ENCODE measurements at regions not wholly inside any gene's neighbourhood (a gene's known extent, or its start where the extent isn't known, plus 50 kb on each side); places are given as distances from the start of the nearest gene placed in this dataset.

DNA sequence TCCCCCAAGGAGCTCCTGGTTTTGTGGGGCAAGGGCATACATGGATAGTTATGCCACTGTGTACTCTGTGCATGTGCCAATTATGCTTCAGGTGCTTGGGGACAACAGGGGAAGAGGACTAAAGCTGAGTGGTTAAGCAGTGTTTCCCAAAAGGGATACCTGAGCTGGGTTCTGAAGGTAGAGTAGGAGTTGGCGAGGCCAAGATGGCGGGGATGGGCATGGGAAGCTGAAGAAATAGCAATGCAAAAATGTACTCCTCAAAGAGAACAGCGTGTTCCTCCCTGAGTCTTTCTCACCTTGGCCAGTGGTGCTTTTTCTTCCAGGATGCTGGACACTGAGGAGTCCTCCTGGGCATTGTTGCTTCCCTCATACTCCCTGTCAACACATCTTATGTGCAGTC is 90.0 kb upstream of the LARGE1 start:
- DNase-seq = no peak
- Histone ChIP-seq H3K4me3 (ENCODE audit: low read length in 2 of 2) (no peak overlapping the region), H3K4me1 (ENCODE audit: insufficient read depth, low read length) (no peaks in the 10 kb centered on the region), H3K36me3 (ENCODE audit: insufficient read depth, low read length) (no peaks in the 10 kb centered on the region), H3K9me3 (ENCODE audit: control insufficient read depth in 1 of 2, low read length in 2 of 2) (no peaks in the 10 kb centered on the region), H3K27me3 (ENCODE audit: insufficient read depth, low read length) (no peaks in the 10 kb centered on the region), H3K27ac (ENCODE audit: low read depth, low read length) (no peak overlapping the region)
- CTCF ChIA-PET (ENCODE audit: partially characterized antibody) = no interaction called here
- H3K9me3 Mint-ChIP-seq = peaks cover 7 to 27% (median 16%) of the 10 kb centered on the region in 8 donors
- no peak overlapping the region for H3K4me3 Mint-ChIP-seq
- no peaks in the 10 kb centered on the region for H3K27me3 Mint-ChIP-seq
- H3K4me1 Mint-ChIP-seq = no peaks in the 10 kb centered on the region
- no peaks in the 10 kb centered on the region for H3K36me3 Mint-ChIP-seq
- H3K27ac Mint-ChIP-seq = no peak overlapping the region
- intact Hi-C loops (cut with micrococcal nuclease) = no loop called here
- POLR2A ChIA-PET (ENCODE audit: partially characterized antibody) = no interaction called here

DNA sequence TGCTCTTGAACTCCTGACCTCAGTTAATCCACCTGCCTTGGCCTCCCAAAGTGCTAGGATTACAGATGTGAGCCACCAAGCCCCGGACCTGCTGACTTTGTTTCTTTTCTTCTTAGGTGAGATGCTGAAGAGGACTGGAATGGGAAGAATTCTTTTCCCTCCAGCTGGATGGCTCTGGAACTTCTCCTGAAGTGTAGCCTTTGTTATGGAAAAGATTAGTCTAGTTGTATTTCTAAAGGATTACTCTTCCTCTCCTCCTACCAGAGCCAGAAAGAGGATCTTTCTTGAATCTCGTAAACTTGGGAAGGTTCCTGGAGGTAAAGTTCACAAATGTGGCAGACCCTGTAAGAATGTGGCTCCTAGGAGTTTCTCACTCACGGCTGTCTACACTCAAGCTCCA is 95.4 kb upstream of the LARGE1 start:
- POLR2A ChIA-PET (ENCODE audit: partially characterized antibody) = no interaction called here
- H3K27ac Mint-ChIP-seq = no peak overlapping the region
- H3K27me3 Mint-ChIP-seq = no peaks in the 10 kb centered on the region
- intact Hi-C loops (cut with micrococcal nuclease) = no loop called here
- no peak for DNase-seq
- H3K36me3 ChIP-seq (ENCODE audit: insufficient read depth, low read length) = no peaks in the 10 kb centered on the region
- no peak overlapping the region for H3K4me3 Mint-ChIP-seq
- no peaks in the 10 kb centered on the region for H3K36me3 Mint-ChIP-seq
- no peaks in the 10 kb centered on the region for H3K27me3 ChIP-seq (ENCODE audit: insufficient read depth, low read length)
- H3K9me3 Mint-ChIP-seq = peaks cover 4 to 39% (median 16%) of the 10 kb centered on the region in 8 donors
- CTCF ChIA-PET (ENCODE audit: partially characterized antibody) = no interaction called here
- H3K4me3 ChIP-seq (ENCODE audit: low read length in 2 of 2) = no peak overlapping the region
- H3K4me1 ChIP-seq (ENCODE audit: insufficient read depth, low read length) = no peaks in the 10 kb centered on the region
- H3K4me1 Mint-ChIP-seq = no peaks in the 10 kb centered on the region
- no peaks in the 10 kb centered on the region for H3K9me3 ChIP-seq (ENCODE audit: control insufficient read depth in 1 of 2, low read length in 2 of 2)
- H3K27ac ChIP-seq (ENCODE audit: low read depth, low read length) = no peak overlapping the region

DNA sequence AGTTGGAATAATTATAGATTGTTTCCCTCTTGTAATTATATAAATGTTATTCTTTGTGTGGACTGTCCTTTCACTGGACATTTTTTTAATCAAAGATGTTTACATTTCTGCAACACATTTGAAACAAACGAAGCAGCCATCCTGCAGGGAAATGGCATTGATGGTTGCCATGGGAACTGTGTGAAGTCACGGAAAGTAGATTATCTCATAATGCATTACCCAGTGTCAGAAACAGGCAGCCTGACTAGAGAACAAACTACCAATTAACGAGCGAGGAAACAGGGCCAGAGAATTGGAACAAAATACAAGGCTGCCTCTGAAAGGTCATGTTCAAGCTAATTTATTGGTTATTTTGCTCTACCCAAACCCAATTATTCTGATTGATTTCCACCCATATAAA is 96.9 kb upstream of the LARGE1 start:
- Histone ChIP-seq H3K27ac (ENCODE audit: low read depth, low read length) (no peak overlapping the region), H3K9me3 (ENCODE audit: control insufficient read depth in 1 of 2, low read length in 2 of 2) (no peaks in the 10 kb centered on the region), H3K27me3 (ENCODE audit: insufficient read depth, low read length) (no peaks in the 10 kb centered on the region), H3K36me3 (ENCODE audit: insufficient read depth, low read length) (no peaks in the 10 kb centered on the region), H3K4me3 (ENCODE audit: low read length in 2 of 2) (no peak overlapping the region), H3K4me1 (ENCODE audit: insufficient read depth, low read length) (no peaks in the 10 kb centered on the region)
- Mint-ChIP-seq H3K27ac (no peak overlapping the region), H3K4me3 (no peak overlapping the region), H3K27me3 (no peaks in the 10 kb centered on the region), H3K36me3 (no peaks in the 10 kb centered on the region), H3K9me3 (peaks cover 7 to 39% (median 18%) of the 10 kb centered on the region in 8 donors), H3K4me1 (no peaks in the 10 kb centered on the region)
- CTCF ChIA-PET (ENCODE audit: partially characterized antibody) = no interaction called here
- intact Hi-C loops (cut with micrococcal nuclease) = no loop called here
- POLR2A ChIA-PET (ENCODE audit: partially characterized antibody) = no interaction called here
- no peak for DNase-seq

DNA sequence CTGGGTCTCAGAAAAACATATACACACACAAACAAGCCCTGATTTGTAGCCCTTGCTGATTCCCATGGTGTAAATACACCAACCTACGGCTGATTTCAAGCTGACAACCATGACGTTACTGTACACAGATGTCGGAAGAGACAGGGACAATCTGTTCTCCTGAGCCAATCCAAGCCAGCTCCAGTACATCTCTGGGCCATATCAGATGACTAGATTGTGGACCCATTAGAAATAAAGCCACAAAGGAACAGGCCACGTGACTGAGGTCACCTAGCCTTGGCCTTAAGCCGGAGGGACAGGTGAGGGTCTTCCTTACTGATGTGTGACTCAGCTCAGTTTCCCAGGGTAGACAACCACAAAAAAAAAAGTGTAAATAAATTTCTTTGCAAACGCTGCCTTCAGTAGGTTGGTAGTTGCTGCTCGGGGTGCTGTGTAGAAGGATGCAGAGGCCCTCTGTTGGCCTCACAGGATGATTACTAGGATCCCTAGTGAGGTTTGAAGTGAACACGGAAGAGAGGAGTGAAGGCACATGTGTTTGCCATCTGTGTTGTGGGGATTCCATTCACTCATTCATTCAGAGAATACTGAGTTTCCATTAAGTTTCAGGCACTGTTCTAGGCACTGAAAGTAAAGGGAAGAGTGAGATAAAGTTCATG is 99.0 kb upstream of the LARGE1 start:
- POLR2A ChIA-PET (ENCODE audit: partially characterized antibody) = no interaction called here
- H3K9me3 Mint-ChIP-seq = peaks cover 7 to 34% (median 16%) of the 10 kb centered on the region in 8 donors

DNA sequence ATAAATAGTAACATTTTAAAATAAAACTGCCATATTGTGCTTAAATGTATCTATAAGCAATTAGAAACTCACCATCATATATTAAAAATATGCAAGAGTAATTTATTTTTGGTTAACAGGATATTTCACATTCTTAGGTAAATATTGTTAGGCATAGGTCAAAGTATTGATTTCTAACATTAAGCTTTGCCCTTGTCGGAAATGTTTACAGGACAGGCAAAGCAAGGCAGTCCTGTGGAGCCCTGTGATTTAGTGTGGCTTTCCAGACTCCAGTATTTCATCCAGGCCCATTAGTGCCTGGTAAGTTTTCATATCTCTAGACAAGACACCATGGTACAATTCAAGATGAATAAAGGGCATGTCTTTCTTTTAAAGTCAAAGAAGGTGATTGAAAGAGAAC is 114.9 kb upstream of the LARGE1 start:
- POLR2A ChIA-PET (ENCODE audit: partially characterized antibody) = no interaction called here
- Histone ChIP-seq H3K27me3 (ENCODE audit: insufficient read depth, low read length) (no peaks in the 10 kb centered on the region), H3K9me3 (ENCODE audit: control insufficient read depth in 1 of 2, low read length in 2 of 2) (no peaks in the 10 kb centered on the region), H3K36me3 (ENCODE audit: insufficient read depth, low read length) (no peaks in the 10 kb centered on the region), H3K4me1 (ENCODE audit: insufficient read depth, low read length) (no peaks in the 10 kb centered on the region), H3K27ac (ENCODE audit: low read depth, low read length) (no peak overlapping the region), H3K4me3 (ENCODE audit: low read length in 2 of 2) (no peak overlapping the region)
- intact Hi-C loops (cut with micrococcal nuclease) = no loop called here
- Mint-ChIP-seq H3K4me3 (no peak overlapping the region), H3K27ac (no peak overlapping the region), H3K9me3 (peaks cover 0 to 32% (median 8%) of the 10 kb centered on the region in 8 donors), H3K27me3 (peaks cover 0 to 2% of the 10 kb centered on the region in 2 donors), H3K36me3 (no peaks in the 10 kb centered on the region), H3K4me1 (no peaks in the 10 kb centered on the region)
- CTCF ChIA-PET (ENCODE audit: partially characterized antibody) = interaction anchor here (0.5 kb wide), 1 partner anchor 579 kb away, joined by 3 read pairs; no protein-coding TSS in a partner anchor
- DNase-seq = no peak

More for the DNA sequence above, 99.0 kb upstream of the LARGE1 start:
- H3K4me1 Mint-ChIP-seq = no peaks in the 10 kb centered on the region
- Histone ChIP-seq H3K27ac (ENCODE audit: low read depth, low read length) (no peak overlapping the region), H3K4me1 (ENCODE audit: insufficient read depth, low read length) (no peaks in the 10 kb centered on the region), H3K4me3 (ENCODE audit: low read length in 2 of 2) (no peak overlapping the region), H3K9me3 (ENCODE audit: control insufficient read depth in 1 of 2, low read length in 2 of 2) (no peaks in the 10 kb centered on the region), H3K27me3 (ENCODE audit: insufficient read depth, low read length) (no peaks in the 10 kb centered on the region), H3K36me3 (ENCODE audit: insufficient read depth, low read length) (no peaks in the 10 kb centered on the region)
- no peak for DNase-seq
- H3K4me3 Mint-ChIP-seq = no peak overlapping the region
- H3K27me3 Mint-ChIP-seq = no peaks in the 10 kb centered on the region
- CTCF ChIA-PET (ENCODE audit: partially characterized antibody) = no interaction called here
- no peaks in the 10 kb centered on the region for H3K36me3 Mint-ChIP-seq
- H3K27ac Mint-ChIP-seq = no peak overlapping the region
- intact Hi-C loops (cut with micrococcal nuclease) = no loop called here

DNA sequence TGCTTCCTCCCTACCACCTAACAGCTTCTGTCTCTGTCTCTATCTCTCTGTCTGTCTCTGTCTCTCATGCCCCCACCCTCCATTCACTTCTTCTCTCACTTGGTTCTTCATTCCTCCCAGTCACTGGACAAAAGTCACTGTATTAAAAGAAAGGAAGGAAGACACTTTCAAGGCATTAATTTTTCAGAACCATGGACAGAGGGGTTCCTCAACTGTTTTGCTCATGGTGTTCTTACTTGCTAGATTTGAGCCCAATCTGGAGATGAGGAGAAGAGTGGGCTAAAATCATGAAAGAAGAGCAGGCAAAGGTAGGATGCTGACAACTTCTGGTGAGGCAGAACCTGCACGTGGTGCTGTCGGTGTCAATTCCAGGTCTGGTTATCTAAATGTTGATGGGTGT is 116.7 kb upstream of the LARGE1 start:
- no peaks in the 10 kb centered on the region for H3K4me1 ChIP-seq (ENCODE audit: insufficient read depth, low read length)
- H3K4me3 ChIP-seq (ENCODE audit: low read length in 2 of 2) = no peak overlapping the region
- no peak overlapping the region for H3K27ac ChIP-seq (ENCODE audit: low read depth, low read length)
- H3K9me3 ChIP-seq (ENCODE audit: control insufficient read depth in 1 of 2, low read length in 2 of 2) = no peaks in the 10 kb centered on the region
- H3K27me3 Mint-ChIP-seq = peaks cover 0 to 2% of the 10 kb centered on the region in 2 donors
- H3K4me3 Mint-ChIP-seq = no peak overlapping the region
- no peaks in the 10 kb centered on the region for H3K4me1 Mint-ChIP-seq
- intact Hi-C loops (cut with micrococcal nuclease) = no loop called here
- H3K36me3 Mint-ChIP-seq = no peaks in the 10 kb centered on the region
- POLR2A ChIA-PET (ENCODE audit: partially characterized antibody) = no interaction called here
- peaks cover 0 to 24% (median 8%) of the 10 kb centered on the region in 8 donors for H3K9me3 Mint-ChIP-seq
- DNase-seq = no peak
- no peaks in the 10 kb centered on the region for H3K27me3 ChIP-seq (ENCODE audit: insufficient read depth, low read length)
- H3K27ac Mint-ChIP-seq = no peak overlapping the region
- CTCF ChIA-PET (ENCODE audit: partially characterized antibody) = no interaction called here
- no peaks in the 10 kb centered on the region for H3K36me3 ChIP-seq (ENCODE audit: insufficient read depth, low read length)

DNA sequence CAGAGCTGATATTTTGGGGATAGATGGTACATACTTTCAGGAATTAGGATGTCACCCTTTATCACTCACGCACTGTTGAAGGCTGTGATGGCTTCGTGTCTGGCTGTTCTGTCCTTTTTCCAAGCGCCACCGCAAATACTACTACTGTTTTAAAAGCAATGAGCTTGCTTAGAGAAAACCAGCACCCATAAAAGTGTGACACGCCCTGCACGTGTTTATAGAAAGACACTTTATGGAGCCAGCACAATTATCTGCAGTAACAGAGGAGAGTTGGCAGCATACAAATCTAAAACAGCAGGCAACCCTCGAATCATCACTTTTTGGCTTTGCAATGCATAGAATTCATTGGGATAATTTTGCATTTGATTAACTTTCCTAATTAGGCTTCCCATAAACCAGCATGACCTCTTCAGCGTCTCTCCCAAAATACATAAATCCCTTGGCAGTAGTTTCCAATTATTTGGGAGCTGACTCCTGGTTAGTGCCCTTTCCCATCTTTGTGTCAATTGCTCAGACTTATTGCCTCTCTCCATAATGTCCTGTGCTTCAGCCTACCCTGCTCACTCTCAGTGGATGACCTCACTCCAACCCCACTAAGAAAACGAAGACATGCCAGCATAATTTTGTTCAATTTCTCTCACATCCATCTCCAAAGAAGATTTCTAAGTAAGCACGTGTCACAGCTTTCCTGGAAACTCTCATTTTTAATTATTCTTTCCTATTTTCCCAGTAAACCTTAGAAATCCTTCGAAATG is 118.7 kb upstream of the LARGE1 start:
- H3K9me3 ChIP-seq (ENCODE audit: control insufficient read depth in 1 of 2, low read length in 2 of 2) = no peaks in the 10 kb centered on the region
- no peaks in the 10 kb centered on the region for H3K36me3 ChIP-seq (ENCODE audit: insufficient read depth, low read length)
- no peak overlapping the region for H3K27ac Mint-ChIP-seq
- ChIA-PET POLR2A (ENCODE audit: partially characterized antibody) (no interaction called here), CTCF (ENCODE audit: partially characterized antibody) (no interaction called here)
- peaks cover 0 to 2% of the 10 kb centered on the region in 2 donors for H3K27me3 Mint-ChIP-seq
- H3K4me3 ChIP-seq (ENCODE audit: low read length in 2 of 2) = no peak overlapping the region
- H3K4me1 ChIP-seq (ENCODE audit: insufficient read depth, low read length) = no peaks in the 10 kb centered on the region
- no peaks in the 10 kb centered on the region for H3K36me3 Mint-ChIP-seq
- intact Hi-C loops (cut with micrococcal nuclease) = no loop called here
- no peak overlapping the region for H3K27ac ChIP-seq (ENCODE audit: low read depth, low read length)
- no peaks in the 10 kb centered on the region for H3K4me1 Mint-ChIP-seq
- no peaks in the 10 kb centered on the region for H3K27me3 ChIP-seq (ENCODE audit: insufficient read depth, low read length)
- peaks cover 0 to 16% (median 5%) of the 10 kb centered on the region in 8 donors for H3K9me3 Mint-ChIP-seq
- no peak overlapping the region for H3K4me3 Mint-ChIP-seq
- DNase-seq = no peak

Data from CD4-positive, alpha-beta memory T cell (primary cell).